ENCODE measurements at regions not wholly inside any gene's neighbourhood (a gene's known extent, or its start where the extent isn't known, plus 50 kb on each side); places are given as distances from the start of the nearest gene placed in this dataset.

- ChIA-PET CTCF (no interaction called here), POLR2A (no interaction called here)
- TF ChIP-seq CTCF (IDR thresholded peaks at IDR 0.05; ENCODE audit: unreplicated experiment), result no peak
- Mint-ChIP-seq H3K36me3 (ENCODE audit: insufficient read depth, unreplicated experiment) (no peaks in the 10 kb centered on the region), H3K9me3 (ENCODE audit: unreplicated experiment) (peaks cover 10% of the 10 kb centered on the region), H3K4me1 (ENCODE audit: insufficient read depth, unreplicated experiment) (peaks cover 6% of the 10 kb centered on the region), H3K27me3 (ENCODE audit: insufficient read depth, unreplicated experiment) (no peaks in the 10 kb centered on the region), H3K4me3 (ENCODE audit: unreplicated experiment) (no peak overlapping the region), H3K27ac (ENCODE audit: low read depth, unreplicated experiment) (no peak overlapping the region)
- intact Hi-C loops (cut with micrococcal nuclease), result no loop called here
- no peak for DNase-seq (ENCODE audit: unreplicated experiment)
- BruUV-seq (replicated peaks), result no TSS peak
Measured at GRCh38 chr14:38556252-38556651, 300.4 kb upstream of the CLEC14A start.

- Mint-ChIP-seq H3K4me1 (ENCODE audit: insufficient read depth, unreplicated experiment) (peaks cover 6% of the 10 kb centered on the region), H3K27me3 (ENCODE audit: insufficient read depth, unreplicated experiment) (no peaks in the 10 kb centered on the region), H3K9me3 (ENCODE audit: unreplicated experiment) (no peaks in the 10 kb centered on the region), H3K27ac (ENCODE audit: low read depth, unreplicated experiment) (no peak overlapping the region), H3K36me3 (ENCODE audit: insufficient read depth, unreplicated experiment) (no peaks in the 10 kb centered on the region), H3K4me3 (ENCODE audit: unreplicated experiment) (no peak overlapping the region)
- POLR2A ChIA-PET, result no interaction called here
- CTCF ChIA-PET, result no interaction called here
- intact Hi-C loops (cut with micrococcal nuclease), result no loop called here
- BruUV-seq (replicated peaks), result no TSS peak
- TF ChIP-seq CTCF (IDR thresholded peaks at IDR 0.05; ENCODE audit: unreplicated experiment), result no peak
- no peak for DNase-seq (ENCODE audit: unreplicated experiment)
Measured at GRCh38 chr14:38554026-38554425, 298.1 kb upstream of the CLEC14A start.

GRCh38 chr14:38553586-38553985 is 297.7 kb upstream of the CLEC14A start:
- ChIA-PET CTCF (no interaction called here), POLR2A (no interaction called here)
- no peak overlapping the region for H3K4me3 Mint-ChIP-seq (ENCODE audit: unreplicated experiment)
- H3K9me3 Mint-ChIP-seq (ENCODE audit: unreplicated experiment), result no peaks in the 10 kb centered on the region
- H3K27ac Mint-ChIP-seq (ENCODE audit: low read depth, unreplicated experiment), result no peak overlapping the region
- H3K36me3 Mint-ChIP-seq (ENCODE audit: insufficient read depth, unreplicated experiment), result no peaks in the 10 kb centered on the region
- intact Hi-C loops (cut with micrococcal nuclease), result no loop called here
- H3K27me3 Mint-ChIP-seq (ENCODE audit: insufficient read depth, unreplicated experiment), result no peaks in the 10 kb centered on the region
- DNase-seq (ENCODE audit: unreplicated experiment), result no peak
- no TSS peak for BruUV-seq (replicated peaks)
- peaks cover 6% of the 10 kb centered on the region for H3K4me1 Mint-ChIP-seq (ENCODE audit: insufficient read depth, unreplicated experiment)
- no peak for TF ChIP-seq CTCF (IDR thresholded peaks at IDR 0.05; ENCODE audit: unreplicated experiment)

GRCh38 chr14:38549564-38549963 is 293.7 kb upstream of the CLEC14A start:
- Mint-ChIP-seq H3K4me1 (ENCODE audit: insufficient read depth, unreplicated experiment) (peaks cover 12% of the 10 kb centered on the region), H3K36me3 (ENCODE audit: insufficient read depth, unreplicated experiment) (no peaks in the 10 kb centered on the region), H3K27ac (ENCODE audit: low read depth, unreplicated experiment) (no peak overlapping the region), H3K27me3 (ENCODE audit: insufficient read depth, unreplicated experiment) (no peaks in the 10 kb centered on the region), H3K9me3 (ENCODE audit: unreplicated experiment) (no peaks in the 10 kb centered on the region), H3K4me3 (ENCODE audit: unreplicated experiment) (no peak overlapping the region)
- no TSS peak for BruUV-seq (replicated peaks)
- TF ChIP-seq CTCF (IDR thresholded peaks at IDR 0.05; ENCODE audit: unreplicated experiment), result no peak
- intact Hi-C loops (cut with micrococcal nuclease), result no loop called here
- CTCF ChIA-PET, result interaction anchor here (0.7 kb wide), 1 partner anchor 243 kb away, joined by 3 read pairs; no protein-coding TSS in a partner anchor
- no peak for DNase-seq (ENCODE audit: unreplicated experiment)
- POLR2A ChIA-PET, result interaction anchor here (0.6 to 1.0 kb wide), 2 partner anchors 11 to 457 kb away, joined by 3 to 4 read pairs; no protein-coding TSS in a partner anchor

All from MCF 10A (cell line).